Mesothelial cell of epicardium (in vitro differentiated cells): ENCODE measurements at regions not wholly inside any gene's neighbourhood (a gene's known extent, or its start where the extent isn't known, plus 50 kb on each side); places are given as distances from the start of the nearest gene placed in this dataset.

Experiments
- DNase-seq, 2 experiments: peaks; one replicate each; pipeline ENCODE4 v3.0.0; 2021; ENCODE audit warnings: low spot score in 2 of 2; ENCODE audit not compliant: unreplicated experiment in 2 of 2
- H3K27ac Mint-ChIP-seq: 2 replicates; pipeline ENCODE4 v1.8.0; 2021; ENCODE audit warnings: mixed read lengths
- H3K27me3 Mint-ChIP-seq: 2 replicates; pipeline ENCODE4 v1.8.0; 2021; ENCODE audit warnings: low read depth, mixed read lengths
- H3K36me3 Mint-ChIP-seq: 2 replicates; pipeline ENCODE4 v1.8.0; 2021; ENCODE audit warnings: mixed read lengths
- H3K4me1 Mint-ChIP-seq: 2 replicates; pipeline ENCODE4 v1.8.0; 2021; ENCODE audit warnings: mixed read lengths
- H3K4me3 Mint-ChIP-seq: 2 replicates; pipeline ENCODE4 v1.8.0; 2021; ENCODE audit warnings: mild to moderate bottlenecking, moderate library complexity, mixed read lengths
- H3K9me3 Mint-ChIP-seq: 2 replicates; pipeline ENCODE4 v1.8.0; 2021; ENCODE audit warnings: mixed read lengths
- CTCF ChIP-seq: fragments of 200-600 bp; sonication (generic); IDR thresholded peaks from one replicate; pipeline ENCODE4 v1.5.0; 2021; ENCODE audit warnings: antibody characterized with exemption; ENCODE audit not compliant: unreplicated experiment

GRCh38 chr11:130616573-130616972 is 168.1 kb downstream of the ADAMTS15 start:
- no peak for TF ChIP-seq CTCF
- Mint-ChIP-seq H3K27me3 (peaks cover 11% of the 10 kb centered on the region), H3K4me1 (no peaks in the 10 kb centered on the region), H3K9me3 (peaks cover 11% of the 10 kb centered on the region), H3K36me3 (no peaks in the 10 kb centered on the region), H3K4me3 (no peak overlapping the region), H3K27ac (no peak overlapping the region)
- no peak for DNase-seq

- H3K4me3 Mint-ChIP-seq, result no peak overlapping the region
- no peaks in the 10 kb centered on the region for H3K4me1 Mint-ChIP-seq
- H3K36me3 Mint-ChIP-seq, result no peaks in the 10 kb centered on the region
- peaks cover 16% of the 10 kb centered on the region for H3K27me3 Mint-ChIP-seq
- H3K27ac Mint-ChIP-seq, result no peak overlapping the region
- TF ChIP-seq CTCF, result no peak
- H3K9me3 Mint-ChIP-seq, result peaks cover 11% of the 10 kb centered on the region
- no peak for DNase-seq
Measured at GRCh38 chr11:130617001-130617400, 168.6 kb downstream of the ADAMTS15 start.

- Mint-ChIP-seq H3K9me3 (peaks cover 11% of the 10 kb centered on the region), H3K27ac (no peak overlapping the region), H3K27me3 (peaks cover 21% of the 10 kb centered on the region), H3K4me3 (no peak overlapping the region), H3K4me1 (peaks cover 4% of the 10 kb centered on the region), H3K36me3 (no peaks in the 10 kb centered on the region)
- TF ChIP-seq CTCF, result no peak
- no peak for DNase-seq
Measured at GRCh38 chr11:130620548-130620947, 172.1 kb downstream of the ADAMTS15 start.

GRCh38 chr11:130622141-130622542 is 173.7 kb downstream of the ADAMTS15 start:
- H3K4me1 Mint-ChIP-seq, result peaks cover 4% of the 10 kb centered on the region
- TF ChIP-seq CTCF, result no peak
- H3K36me3 Mint-ChIP-seq, result no peaks in the 10 kb centered on the region
- no peak overlapping the region for H3K4me3 Mint-ChIP-seq
- peaks cover 21% of the 10 kb centered on the region for H3K27me3 Mint-ChIP-seq
- H3K27ac Mint-ChIP-seq, result no peak overlapping the region
- no peak for DNase-seq
- peaks cover 11% of the 10 kb centered on the region for H3K9me3 Mint-ChIP-seq

- no peak for DNase-seq
- Mint-ChIP-seq H3K36me3 (no peaks in the 10 kb centered on the region), H3K4me1 (peaks cover 8% of the 10 kb centered on the region), H3K9me3 (peaks cover 6% of the 10 kb centered on the region), H3K4me3 (no peak overlapping the region), H3K27ac (peak overlapping the region; percentile 11), H3K27me3 (peaks cover 21% of the 10 kb centered on the region)
- TF ChIP-seq CTCF, result no peak
Measured at GRCh38 chr11:130623670-130624668, 175.5 kb downstream of the ADAMTS15 start.
